ENCODE measurements at regions not wholly inside any gene's neighbourhood (a gene's known extent, or its start where the extent isn't known, plus 50 kb on each side); places are given as distances from the start of the nearest gene placed in this dataset.

- BruUV-seq (replicated peaks): no TSS peak
- no peak for TF ChIP-seq CTCF (IDR thresholded peaks at IDR 0.05; ENCODE audit: unreplicated experiment)
- no peaks in the 10 kb centered on the region for H3K4me1 Mint-ChIP-seq (ENCODE audit: low read depth, unreplicated experiment)
These were observed 263.8 kb downstream of the NKX6-1 start for GRCh38 chr4:84235126-84235944.

GRCh38 chr4:84232309-84233095, 266.6 kb downstream of the NKX6-1 start:
- no peak for DNase-seq
- Mint-ChIP-seq H3K27ac (ENCODE audit: unreplicated experiment) (no peak overlapping the region), H3K4me3 (ENCODE audit: low read depth, unreplicated experiment) (no peak overlapping the region), H3K27me3 (ENCODE audit: unreplicated experiment) (peaks cover 37% of the 10 kb centered on the region), H3K36me3 (ENCODE audit: insufficient read depth, unreplicated experiment) (no peaks in the 10 kb centered on the region), H3K9me3 (ENCODE audit: low read depth, unreplicated experiment) (no peaks in the 10 kb centered on the region), H3K4me1 (ENCODE audit: low read depth, unreplicated experiment) (no peaks in the 10 kb centered on the region)
- BruUV-seq (replicated peaks): no TSS peak
- intact Hi-C loops (cut with micrococcal nuclease; ENCODE audit: unreplicated experiment): no loop called here
- TF ChIP-seq CTCF (IDR thresholded peaks at IDR 0.05; ENCODE audit: unreplicated experiment): no peak
- CTCF ChIA-PET: no interaction called here

More at GRCh38 chr4:84235126-84235944, 263.8 kb downstream of the NKX6-1 start:
- DNase-seq: no peak
- CTCF ChIA-PET: no interaction called here
- intact Hi-C loops (cut with micrococcal nuclease; ENCODE audit: unreplicated experiment): no loop called here
- Mint-ChIP-seq H3K4me3 (ENCODE audit: low read depth, unreplicated experiment) (no peak overlapping the region), H3K27ac (ENCODE audit: unreplicated experiment) (no peak overlapping the region), H3K27me3 (ENCODE audit: unreplicated experiment) (peaks cover 27% of the 10 kb centered on the region), H3K9me3 (ENCODE audit: low read depth, unreplicated experiment) (no peaks in the 10 kb centered on the region), H3K36me3 (ENCODE audit: insufficient read depth, unreplicated experiment) (no peaks in the 10 kb centered on the region)

GRCh38 chr4:84231539-84232055, 267.5 kb downstream of the NKX6-1 start:
- Mint-ChIP-seq H3K27ac (ENCODE audit: unreplicated experiment) (no peak overlapping the region), H3K9me3 (ENCODE audit: low read depth, unreplicated experiment) (no peaks in the 10 kb centered on the region), H3K36me3 (ENCODE audit: insufficient read depth, unreplicated experiment) (no peaks in the 10 kb centered on the region), H3K27me3 (ENCODE audit: unreplicated experiment) (peaks cover 46% of the 10 kb centered on the region), H3K4me3 (ENCODE audit: low read depth, unreplicated experiment) (no peak overlapping the region), H3K4me1 (ENCODE audit: low read depth, unreplicated experiment) (no peaks in the 10 kb centered on the region)
- BruUV-seq (replicated peaks): no TSS peak
- DNase-seq: no peak
- intact Hi-C loops (cut with micrococcal nuclease; ENCODE audit: unreplicated experiment): no loop called here
- CTCF ChIA-PET: no interaction called here
- TF ChIP-seq CTCF (IDR thresholded peaks at IDR 0.05; ENCODE audit: unreplicated experiment): no peak

GRCh38 chr4:84224522-84224921, 274.6 kb downstream of the NKX6-1 start:
- BruUV-seq (replicated peaks): no TSS peak
- Mint-ChIP-seq H3K4me1 (ENCODE audit: low read depth, unreplicated experiment) (no peaks in the 10 kb centered on the region), H3K27me3 (ENCODE audit: unreplicated experiment) (peaks cover 39% of the 10 kb centered on the region), H3K27ac (ENCODE audit: unreplicated experiment) (no peak overlapping the region), H3K4me3 (ENCODE audit: low read depth, unreplicated experiment) (no peak overlapping the region), H3K36me3 (ENCODE audit: insufficient read depth, unreplicated experiment) (no peaks in the 10 kb centered on the region), H3K9me3 (ENCODE audit: low read depth, unreplicated experiment) (no peaks in the 10 kb centered on the region)
- intact Hi-C loops (cut with micrococcal nuclease; ENCODE audit: unreplicated experiment): no loop called here
- CTCF ChIA-PET: interaction anchor here (0.6 kb wide), 1 partner anchor 445 kb away, joined by 3 read pairs; no protein-coding TSS in a partner anchor
- DNase-seq: no peak
- TF ChIP-seq CTCF (IDR thresholded peaks at IDR 0.05; ENCODE audit: unreplicated experiment): no peak
